GM12892 (cell line): ENCODE measurements at regions not wholly inside any gene's neighbourhood (a gene's known extent, or its start where the extent isn't known, plus 50 kb on each side); places are given as distances from the start of the nearest gene placed in this dataset.

Source experiments
- POLR2A ChIP-seq: IDR thresholded peaks from 2 replicates; pipeline ENCODE4 v1.6.1; 2011; ENCODE audit warnings: low read depth, low read length, control low read depth
- POLR2AphosphoS5 ChIP-seq: IDR thresholded peaks from 2 replicates; pipeline ENCODE4 v1.6.1; 2011; ENCODE audit warnings: low read depth, low read length, control low read depth
- TAF1 ChIP-seq: IDR thresholded peaks from 2 replicates; pipeline ENCODE4 v1.6.1; 2011; ENCODE audit warnings: low read depth, mild to moderate bottlenecking, control low read depth, low read length, borderline replicate concordance

DNA sequence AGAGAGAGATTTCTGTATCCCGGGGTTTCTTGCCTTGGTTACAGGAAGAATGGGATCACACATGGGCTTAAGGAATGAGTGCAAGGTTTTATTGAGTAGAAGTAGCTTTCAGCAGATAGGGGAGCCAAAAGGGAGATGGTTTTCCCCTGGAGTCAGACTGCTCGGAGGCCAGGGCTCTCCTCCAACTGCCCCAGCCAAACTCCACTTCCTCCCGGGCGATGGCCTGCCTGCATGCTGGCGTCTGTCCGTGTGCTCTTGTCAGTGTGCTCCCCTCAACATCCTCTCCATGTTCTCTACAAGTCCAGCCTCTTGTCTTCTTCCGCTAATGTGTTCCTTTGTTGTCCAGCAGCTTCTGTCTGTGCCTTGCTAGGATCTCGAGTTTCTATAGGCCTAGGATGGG lies 421.3 kb upstream of the ADGRL2 start:
- TF ChIP-seq POLR2A, result no peak
- no peak for TF ChIP-seq POLR2AphosphoS5
- no peak for TF ChIP-seq TAF1
